Smooth muscle cell (in vitro differentiated cells): ENCODE measurements at regions not wholly inside any gene's neighbourhood (a gene's known extent, or its start where the extent isn't known, plus 50 kb on each side); places are given as distances from the start of the nearest gene placed in this dataset.
"Not testable (repeated sequence)": the region's sequence is repeated elsewhere in the genome, so short reads cannot be mapped to it uniquely, and the experiment has no call there.

Experiments used
- DNase-seq: peaks from one replicate; lab custom pipeline; 2025; ENCODE audit not compliant: unreplicated experiment; lab: John Stamatoyannopoulos, UW
- H2AFZ ChIP-seq: fragments of 200-600 bp; sonication (generic); 2 replicates; pipeline ENCODE4 v1.6.0; 2016; ENCODE audit warnings: antibody characterized with exemption, low read depth, mild to moderate bottlenecking
- H3F3A ChIP-seq: fragments of 200-600 bp; sonication (generic); 2 replicates; pipeline ENCODE4 v1.6.0; 2017; ENCODE audit warnings: antibody characterized with exemption, low read depth
- H3K27ac ChIP-seq: fragments of 200-600 bp; sonication (generic); 2 replicates; pipeline ENCODE4 v1.5.1; 2016; ENCODE audit warnings: low read depth, mild to moderate bottlenecking
- H3K27me3 ChIP-seq: fragments of 200-600 bp; sonication (generic); 2 replicates; pipeline ENCODE4 v1.6.1; 2016; ENCODE audit warnings: low read depth, mild to moderate bottlenecking
- H3K36me3 ChIP-seq: fragments of 200-600 bp; sonication (generic); 2 replicates; pipeline ENCODE4 v1.5.1; 2016; ENCODE audit warnings: low read depth
- H3K4me1 ChIP-seq: fragments of 200-600 bp; sonication (generic); 2 replicates; pipeline ENCODE4 v1.5.1; 2016; ENCODE audit warnings: low read depth
- H3K4me2 ChIP-seq: fragments of 200-600 bp; sonication (generic); 2 replicates; pipeline ENCODE4 v1.6.0; 2016; ENCODE audit warnings: mild to moderate bottlenecking
- H3K4me3 ChIP-seq: fragments of 200-600 bp; sonication (generic); 2 replicates; pipeline ENCODE4 v1.5.1; 2016; ENCODE audit warnings: mild to moderate bottlenecking
- H3K79me2 ChIP-seq: fragments of 200-600 bp; sonication (generic); 2 replicates; pipeline ENCODE4 v1.6.0; 2016; ENCODE audit warnings: low read depth, mild to moderate bottlenecking
- H3K9ac ChIP-seq: fragments of 200-600 bp; sonication (generic); 2 replicates; pipeline ENCODE4 v1.6.0; 2016; ENCODE audit warnings: low read depth
- H3K9me3 ChIP-seq: fragments of 200-600 bp; sonication (generic); replicated peaks from 2 replicates; pipeline ENCODE4 v1.5.1; 2016; ENCODE audit warnings: low read depth
- H4K20me1 ChIP-seq: fragments of 200-600 bp; sonication (generic); 2 replicates; pipeline ENCODE4 v1.6.0; 2016; ENCODE audit warnings: low read depth
- WGBS: methylation state at CpG from one replicate; pipeline ENCODE4 v1.1.7; 2016; ENCODE audit warnings: low lambda C conversion rate; 5-methylcytosine and 5-hydroxymethylcytosine counted together
- TF ChIP-seq, protein P1 (sequence below): fragments of 200-600 bp; sonication (generic); IDR thresholded peaks from 2 replicates; pipeline ENCODE4 v1.5.1; 2017; ENCODE audit warnings: borderline replicate concordance, mild to moderate bottlenecking, antibody characterized with exemption; ENCODE audit not compliant: insufficient read depth, poor library complexity, severe bottlenecking

DNA sequence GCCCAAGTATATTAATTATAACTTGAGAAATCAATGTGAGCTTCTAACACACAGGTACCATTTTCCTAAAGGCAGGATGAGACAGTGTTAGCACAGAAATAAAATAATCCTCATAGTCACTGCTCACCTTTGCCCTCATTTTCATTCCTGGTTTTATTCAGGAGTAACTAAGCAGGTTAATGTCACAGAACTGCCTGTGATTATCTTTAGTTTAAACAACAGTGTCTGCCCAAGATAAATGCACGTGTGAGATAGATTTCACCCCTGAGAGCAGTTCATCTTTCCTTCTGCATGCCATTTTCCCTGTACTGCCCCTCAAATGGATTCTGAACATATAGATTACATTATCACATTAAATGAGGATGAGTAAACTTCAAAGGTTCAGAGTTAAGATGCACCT, 250.7 kb downstream of the RMST start:
- TF ChIP-seq, protein P1, sequence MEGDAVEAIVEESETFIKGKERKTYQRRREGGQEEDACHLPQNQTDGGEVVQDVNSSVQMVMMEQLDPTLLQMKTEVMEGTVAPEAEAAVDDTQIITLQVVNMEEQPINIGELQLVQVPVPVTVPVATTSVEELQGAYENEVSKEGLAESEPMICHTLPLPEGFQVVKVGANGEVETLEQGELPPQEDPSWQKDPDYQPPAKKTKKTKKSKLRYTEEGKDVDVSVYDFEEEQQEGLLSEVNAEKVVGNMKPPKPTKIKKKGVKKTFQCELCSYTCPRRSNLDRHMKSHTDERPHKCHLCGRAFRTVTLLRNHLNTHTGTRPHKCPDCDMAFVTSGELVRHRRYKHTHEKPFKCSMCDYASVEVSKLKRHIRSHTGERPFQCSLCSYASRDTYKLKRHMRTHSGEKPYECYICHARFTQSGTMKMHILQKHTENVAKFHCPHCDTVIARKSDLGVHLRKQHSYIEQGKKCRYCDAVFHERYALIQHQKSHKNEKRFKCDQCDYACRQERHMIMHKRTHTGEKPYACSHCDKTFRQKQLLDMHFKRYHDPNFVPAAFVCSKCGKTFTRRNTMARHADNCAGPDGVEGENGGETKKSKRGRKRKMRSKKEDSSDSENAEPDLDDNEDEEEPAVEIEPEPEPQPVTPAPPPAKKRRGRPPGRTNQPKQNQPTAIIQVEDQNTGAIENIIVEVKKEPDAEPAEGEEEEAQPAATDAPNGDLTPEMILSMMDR, result no peak
- no peaks in the 10 kb centered on the region for H3K4me1 ChIP-seq
- H3K79me2 ChIP-seq, result no peaks in the 10 kb centered on the region
- H3K4me2 ChIP-seq, result no peak overlapping the region
- H4K20me1 ChIP-seq, result no peaks in the 10 kb centered on the region
- no peaks in the 10 kb centered on the region for H3K27me3 ChIP-seq
- no peak overlapping the region for H3K4me3 ChIP-seq
- DNase-seq, result no peak
- H3K36me3 ChIP-seq, result no peaks in the 10 kb centered on the region
- 53% methylated on average over 1 of the region's 1 CpG for WGBS
- no peak overlapping the region for H3K27ac ChIP-seq
- no peak overlapping the region for H3K9ac ChIP-seq
- no peak overlapping the region for H2AFZ ChIP-seq
- H3F3A ChIP-seq, result no peaks in the 10 kb centered on the region
- H3K9me3 ChIP-seq, result no peaks in the 10 kb centered on the region

DNA sequence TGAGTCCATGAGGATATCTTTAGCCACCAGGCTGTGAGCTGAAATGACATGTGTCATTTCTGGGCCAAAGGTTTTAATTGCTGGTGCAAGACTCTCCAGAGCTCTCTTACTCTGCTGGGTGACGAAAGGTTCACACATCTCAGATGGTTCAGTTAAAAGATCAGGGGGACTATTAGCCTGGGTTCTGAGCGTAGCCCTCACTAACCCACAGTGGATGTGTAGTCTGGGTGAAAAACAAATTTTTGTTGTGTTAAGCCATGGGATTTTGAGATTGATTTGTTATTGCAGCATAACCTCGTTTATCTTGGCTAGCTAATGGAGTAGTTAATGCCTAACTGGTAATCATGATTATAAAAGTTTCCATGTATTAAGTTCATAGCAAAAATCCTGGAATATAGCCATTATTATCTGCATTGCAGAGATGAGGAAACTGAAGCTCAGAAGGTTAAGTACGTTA, 251.5 kb downstream of the RMST start:
- WGBS, result 75% methylated on average over 4 of the region's 4 CpGs
- no peak overlapping the region for H3K9ac ChIP-seq
- no peaks in the 10 kb centered on the region for H3K79me2 ChIP-seq
- no peaks in the 10 kb centered on the region for H3K4me1 ChIP-seq
- no peak overlapping the region for H3K27ac ChIP-seq
- no peaks in the 10 kb centered on the region for H3F3A ChIP-seq
- no peak overlapping the region for H3K4me3 ChIP-seq
- no peaks in the 10 kb centered on the region for H4K20me1 ChIP-seq
- H3K4me2 ChIP-seq, result no peak overlapping the region
- no peaks in the 10 kb centered on the region for H3K9me3 ChIP-seq
- no peak overlapping the region for H2AFZ ChIP-seq
- TF ChIP-seq, protein P1, result no peak
- DNase-seq, result no peak
- H3K27me3 ChIP-seq, result no peaks in the 10 kb centered on the region
- no peaks in the 10 kb centered on the region for H3K36me3 ChIP-seq

DNA sequence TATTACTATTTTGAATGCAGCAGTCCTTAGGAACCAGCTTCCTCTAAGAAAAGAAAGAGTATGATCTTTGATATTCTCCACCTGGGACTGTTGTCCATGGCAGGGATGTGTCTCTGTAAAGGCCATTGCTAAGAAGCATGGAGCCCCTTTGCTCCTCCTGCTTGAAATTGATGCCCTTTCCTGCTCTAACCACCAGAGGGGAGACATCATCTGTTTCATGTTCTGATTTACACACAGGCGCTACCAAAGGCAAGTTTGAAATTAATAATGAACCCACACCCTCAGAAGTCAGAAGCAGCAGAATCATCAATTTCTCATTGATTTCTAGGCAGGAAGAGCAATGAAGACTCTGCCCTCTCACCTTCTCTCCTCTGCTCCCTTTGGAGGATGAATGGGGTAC, 253.8 kb downstream of the RMST start:
- 86% methylated on average over 1 of the region's 1 CpG for WGBS
- H3F3A ChIP-seq, result no peaks in the 10 kb centered on the region

DNA sequence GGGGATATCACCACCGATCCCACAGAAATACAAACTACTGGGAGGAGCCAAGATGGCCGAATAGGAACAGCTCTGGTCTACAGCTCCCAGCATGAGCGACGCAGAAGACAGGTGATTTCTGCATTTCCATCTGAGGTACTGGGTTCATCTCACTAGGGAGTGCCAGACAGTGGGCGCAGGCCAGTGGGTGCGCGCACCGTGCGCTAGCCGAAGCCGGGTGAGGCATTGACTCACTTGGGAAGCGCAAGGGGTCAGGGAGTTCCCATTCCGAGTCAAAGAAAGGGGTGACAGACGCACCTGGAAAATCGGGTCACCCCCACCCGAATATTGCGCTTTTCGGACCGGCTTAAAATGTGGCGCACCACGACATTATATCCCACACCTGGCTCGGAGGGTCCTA, 261.2 kb downstream of the RMST start:
- DNase-seq, H3K4me3 ChIP-seq, H3K79me2 ChIP-seq, H4K20me1 ChIP-seq, H3K9me3 ChIP-seq, H3K4me1 ChIP-seq, H3K36me3 ChIP-seq, H2AFZ ChIP-seq, H3F3A ChIP-seq, H3K27me3 ChIP-seq, H3K9ac ChIP-seq, H3K27ac ChIP-seq, H3K4me2 ChIP-seq: not testable (repeated sequence)
- 91% methylated on average over 22 of the region's 22 CpGs for WGBS

More for the DNA sequence above, 253.8 kb downstream of the RMST start:
- Histone ChIP-seq H3K36me3 (no peaks in the 10 kb centered on the region), H3K79me2 (no peaks in the 10 kb centered on the region), H2AFZ (no peak overlapping the region), H3K27me3 (no peaks in the 10 kb centered on the region), H3K27ac (no peak overlapping the region), H3K4me1 (no peaks in the 10 kb centered on the region), H4K20me1 (no peaks in the 10 kb centered on the region), H3K4me3 (no peak overlapping the region), H3K9ac (no peak overlapping the region), H3K9me3 (no peaks in the 10 kb centered on the region), H3K4me2 (no peak overlapping the region)
- TF ChIP-seq, protein P1, result peak; percentile 42
- DNase-seq, result no peak
